ENCODE measurements at regions not wholly inside any gene's neighbourhood (a gene's known extent, or its start where the extent isn't known, plus 50 kb on each side); places are given as distances from the start of the nearest gene placed in this dataset.

DNA sequence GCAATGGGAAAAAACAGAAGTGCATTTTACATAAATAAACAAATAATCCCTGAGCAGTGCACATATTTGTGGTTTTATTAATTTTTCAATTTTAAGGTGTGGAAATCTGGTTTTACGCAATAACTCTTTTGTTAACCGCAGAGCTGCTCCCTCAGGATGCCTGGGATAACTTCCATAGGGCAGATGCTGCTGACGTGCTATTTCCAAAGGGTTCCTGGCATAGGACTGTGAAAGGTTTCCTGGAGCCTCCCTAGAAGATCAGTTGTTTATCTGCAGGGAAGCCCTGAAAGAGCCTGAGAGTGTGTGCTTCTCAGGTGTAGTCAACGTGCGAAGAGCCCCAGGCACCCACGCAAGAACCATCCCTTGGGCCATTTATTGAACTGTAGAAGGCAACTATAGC lies 443.5 kb downstream of the PLK2 start:
- Histone ChIP-seq H3K36me3 (replicated peaks; ENCODE audit: insufficient read depth, low read length) (no peaks in the 10 kb centered on the region), H3K4me3 (ENCODE audit: low read length) (no peak overlapping the region), H3K4me2 (ENCODE audit: low read depth, low read length) (no peak overlapping the region), H3K9me3 (replicated peaks; ENCODE audit: insufficient read depth, low read length) (no peaks in the 10 kb centered on the region), H3K27me3 (replicated peaks; ENCODE audit: insufficient read depth, low read length) (no peaks in the 10 kb centered on the region), H3K4me1 (ENCODE audit: low read length) (no peaks in the 10 kb centered on the region), H3K79me2 (ENCODE audit: low read length) (no peaks in the 10 kb centered on the region), H3F3A (ENCODE audit: insufficient read depth, low read length) (no peaks in the 10 kb centered on the region), H3K9ac (ENCODE audit: low read length) (no peak overlapping the region), H3K27ac (ENCODE audit: low read length) (no peak overlapping the region), H2AFZ (ENCODE audit: low read length) (no peak overlapping the region), H3K9me2 (replicated peaks; ENCODE audit: insufficient read depth, low read length) (no peaks in the 10 kb centered on the region), H4K20me1 (ENCODE audit: insufficient read depth, low read length) (no peaks in the 10 kb centered on the region)
- no peak for TF ChIP-seq EZH2phosphoT487 (IDR thresholded peaks at IDR 0.05; ENCODE audit: low read length)
- no peak for DNase-seq

DNA sequence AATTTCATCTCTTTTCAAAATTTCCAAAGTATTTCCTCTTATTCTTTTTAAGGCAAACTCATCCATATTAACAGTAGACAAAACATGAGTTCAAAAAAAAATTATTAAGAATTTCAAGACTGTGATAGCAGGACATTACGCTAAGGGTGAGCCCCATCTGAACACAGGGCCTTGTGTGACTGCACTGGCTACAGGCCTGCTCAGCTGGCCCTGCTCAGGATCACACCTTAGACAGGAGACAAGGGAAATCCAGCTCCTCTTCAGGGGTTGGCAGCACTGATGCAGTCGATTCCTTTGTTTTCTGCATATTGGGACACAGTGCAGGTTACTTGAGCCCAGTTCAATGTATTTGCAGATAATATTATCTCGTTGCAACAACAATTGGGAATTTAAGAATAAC lies 444.7 kb downstream of the PLK2 start:
- Histone ChIP-seq H3K4me2 (ENCODE audit: low read depth, low read length) (no peak overlapping the region), H3K27ac (ENCODE audit: low read length) (no peak overlapping the region), H3K4me3 (ENCODE audit: low read length) (no peak overlapping the region), H3K36me3 (replicated peaks; ENCODE audit: insufficient read depth, low read length) (no peaks in the 10 kb centered on the region), H3K9me3 (replicated peaks; ENCODE audit: insufficient read depth, low read length) (no peaks in the 10 kb centered on the region), H3K9ac (ENCODE audit: low read length) (no peak overlapping the region), H4K20me1 (ENCODE audit: insufficient read depth, low read length) (no peaks in the 10 kb centered on the region), H3K4me1 (ENCODE audit: low read length) (no peaks in the 10 kb centered on the region), H3F3A (ENCODE audit: insufficient read depth, low read length) (no peaks in the 10 kb centered on the region), H3K9me2 (replicated peaks; ENCODE audit: insufficient read depth, low read length) (no peaks in the 10 kb centered on the region), H2AFZ (ENCODE audit: low read length) (no peak overlapping the region), H3K79me2 (ENCODE audit: low read length) (no peaks in the 10 kb centered on the region), H3K27me3 (replicated peaks; ENCODE audit: insufficient read depth, low read length) (no peaks in the 10 kb centered on the region)
- no peak for TF ChIP-seq EZH2 (optimal IDR thresholded peaks at IDR 0.05; ENCODE audit: low read depth, low read length)
- TF ChIP-seq, protein P1, sequence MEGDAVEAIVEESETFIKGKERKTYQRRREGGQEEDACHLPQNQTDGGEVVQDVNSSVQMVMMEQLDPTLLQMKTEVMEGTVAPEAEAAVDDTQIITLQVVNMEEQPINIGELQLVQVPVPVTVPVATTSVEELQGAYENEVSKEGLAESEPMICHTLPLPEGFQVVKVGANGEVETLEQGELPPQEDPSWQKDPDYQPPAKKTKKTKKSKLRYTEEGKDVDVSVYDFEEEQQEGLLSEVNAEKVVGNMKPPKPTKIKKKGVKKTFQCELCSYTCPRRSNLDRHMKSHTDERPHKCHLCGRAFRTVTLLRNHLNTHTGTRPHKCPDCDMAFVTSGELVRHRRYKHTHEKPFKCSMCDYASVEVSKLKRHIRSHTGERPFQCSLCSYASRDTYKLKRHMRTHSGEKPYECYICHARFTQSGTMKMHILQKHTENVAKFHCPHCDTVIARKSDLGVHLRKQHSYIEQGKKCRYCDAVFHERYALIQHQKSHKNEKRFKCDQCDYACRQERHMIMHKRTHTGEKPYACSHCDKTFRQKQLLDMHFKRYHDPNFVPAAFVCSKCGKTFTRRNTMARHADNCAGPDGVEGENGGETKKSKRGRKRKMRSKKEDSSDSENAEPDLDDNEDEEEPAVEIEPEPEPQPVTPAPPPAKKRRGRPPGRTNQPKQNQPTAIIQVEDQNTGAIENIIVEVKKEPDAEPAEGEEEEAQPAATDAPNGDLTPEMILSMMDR (IDR thresholded peaks at IDR 0.05; ENCODE audit: low read length), result no peak
- TF ChIP-seq EZH2phosphoT487 (IDR thresholded peaks at IDR 0.05; ENCODE audit: low read length), result no peak
- no peak for DNase-seq

GRCh38 chr5:58013542-58014258 lies 446.2 kb downstream of the PLK2 start:
- no peak overlapping the region for H3K27ac ChIP-seq (ENCODE audit: low read length)
- H3K4me2 ChIP-seq (ENCODE audit: low read depth, low read length), result no peak overlapping the region
- no peaks in the 10 kb centered on the region for H3K9me3 ChIP-seq (replicated peaks; ENCODE audit: insufficient read depth, low read length)
- H4K20me1 ChIP-seq (ENCODE audit: insufficient read depth, low read length), result no peaks in the 10 kb centered on the region
- no peaks in the 10 kb centered on the region for H3K36me3 ChIP-seq (replicated peaks; ENCODE audit: insufficient read depth, low read length)
- H3F3A ChIP-seq (ENCODE audit: insufficient read depth, low read length), result no peaks in the 10 kb centered on the region
- no peak overlapping the region for H3K9ac ChIP-seq (ENCODE audit: low read length)
- H3K4me1 ChIP-seq (ENCODE audit: low read length), result no peaks in the 10 kb centered on the region
- H3K9me2 ChIP-seq (replicated peaks; ENCODE audit: insufficient read depth, low read length), result no peaks in the 10 kb centered on the region
- TF ChIP-seq EZH2phosphoT487 (IDR thresholded peaks at IDR 0.05; ENCODE audit: low read length) (no peak), EZH2 (optimal IDR thresholded peaks at IDR 0.05; ENCODE audit: low read depth, low read length) (no peak)
- TF ChIP-seq, protein P1 (IDR thresholded peaks at IDR 0.05; ENCODE audit: low read length), result no peak
- no peak overlapping the region for H3K4me3 ChIP-seq (ENCODE audit: low read length)
- H3K27me3 ChIP-seq (replicated peaks; ENCODE audit: insufficient read depth, low read length), result no peaks in the 10 kb centered on the region
- no peak overlapping the region for H2AFZ ChIP-seq (ENCODE audit: low read length)
- H3K79me2 ChIP-seq (ENCODE audit: low read length), result no peaks in the 10 kb centered on the region
- no peak for DNase-seq

DNA sequence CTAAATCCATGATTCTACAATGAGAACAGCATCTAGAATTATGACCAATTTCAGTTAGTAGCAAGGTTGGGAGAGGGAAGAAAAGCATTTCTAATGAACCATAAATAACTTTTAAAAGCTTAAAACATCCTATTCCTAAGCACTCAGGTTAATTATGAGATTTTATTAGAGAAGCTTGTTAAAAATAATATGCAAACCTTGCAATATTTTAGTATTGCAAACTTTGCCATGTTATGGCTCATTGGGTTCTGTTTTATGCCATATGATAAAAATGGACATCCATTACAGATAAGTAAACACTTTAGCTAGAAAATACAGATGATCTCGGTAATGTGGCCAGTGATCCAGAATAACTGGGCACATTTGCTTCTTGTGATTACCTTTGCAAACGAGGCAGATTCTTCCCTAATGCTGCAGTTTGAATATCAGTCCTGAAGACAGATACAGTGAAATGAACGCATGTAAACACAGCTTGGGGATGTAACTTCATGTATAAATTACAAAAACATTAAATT lies 447.0 kb downstream of the PLK2 start:
- no peak overlapping the region for H2AFZ ChIP-seq (ENCODE audit: low read length)
- TF ChIP-seq EZH2phosphoT487 (IDR thresholded peaks at IDR 0.05; ENCODE audit: low read length) (no peak), EZH2 (optimal IDR thresholded peaks at IDR 0.05; ENCODE audit: low read depth, low read length) (no peak)
- TF ChIP-seq, protein P1 (IDR thresholded peaks at IDR 0.05; ENCODE audit: low read length), result no peak

More for the DNA sequence above, 447.0 kb downstream of the PLK2 start:
- H3K36me3 ChIP-seq (replicated peaks; ENCODE audit: insufficient read depth, low read length), result no peaks in the 10 kb centered on the region
- no peaks in the 10 kb centered on the region for H3K9me3 ChIP-seq (replicated peaks; ENCODE audit: insufficient read depth, low read length)
- no peak overlapping the region for H3K9ac ChIP-seq (ENCODE audit: low read length)
- no peaks in the 10 kb centered on the region for H3F3A ChIP-seq (ENCODE audit: insufficient read depth, low read length)
- H3K27ac ChIP-seq (ENCODE audit: low read length), result no peak overlapping the region
- no peak overlapping the region for H3K4me3 ChIP-seq (ENCODE audit: low read length)
- H3K4me2 ChIP-seq (ENCODE audit: low read depth, low read length), result no peak overlapping the region
- no peaks in the 10 kb centered on the region for H3K4me1 ChIP-seq (ENCODE audit: low read length)
- no peaks in the 10 kb centered on the region for H3K9me2 ChIP-seq (replicated peaks; ENCODE audit: insufficient read depth, low read length)
- H4K20me1 ChIP-seq (ENCODE audit: insufficient read depth, low read length), result no peaks in the 10 kb centered on the region
- no peak for DNase-seq
- H3K79me2 ChIP-seq (ENCODE audit: low read length), result no peaks in the 10 kb centered on the region
- H3K27me3 ChIP-seq (replicated peaks; ENCODE audit: insufficient read depth, low read length), result no peaks in the 10 kb centered on the region

Measured in MM.1S (cell line).